Activated CD4-positive, alpha-beta T cell treated with anti-CD3 and anti-CD28 coated beads, Interleukin-2, amount 50 U/mL, for 16 hours (primary cell): ENCODE measurements at regions not wholly inside any gene's neighbourhood (a gene's known extent, or its start where the extent isn't known, plus 50 kb on each side); places are given as distances from the start of the nearest gene placed in this dataset.
"Not testable (repeated sequence)": the region's sequence is repeated elsewhere in the genome, so short reads cannot be mapped to it uniquely, and the experiment has no call there.

Source experiments
- DNase-seq: peaks from one replicate; pipeline ENCODE4 v3.0.0-alpha.2; 2020

- no peak for DNase-seq
Measured at GRCh38 chr19:5257155-5258045, 83.2 kb downstream of the PTPRS start.

- no peak for DNase-seq
Measured at GRCh38 chr19:5255602-5256231, 84.9 kb downstream of the PTPRS start.

GRCh38 chr19:5254944-5255343 is 85.7 kb downstream of the PTPRS start:
- no peak for DNase-seq

GRCh38 chr19:5254543-5254942 is 86.1 kb downstream of the PTPRS start:
- no peak for DNase-seq

- no peak for DNase-seq
Measured at GRCh38 chr19:5253406-5254110, 87.1 kb downstream of the PTPRS start.

- no peak for DNase-seq
Measured at GRCh38 chr19:5251096-5252065, 89.2 kb downstream of the PTPRS start.

GRCh38 chr19:5250127-5250659 is 90.4 kb downstream of the PTPRS start:
- no peak for DNase-seq

- DNase-seq: no peak
Measured at GRCh38 chr19:5249526-5249925, 91.1 kb downstream of the PTPRS start.

- DNase-seq: no peak
Measured at GRCh38 chr19:5247957-5248705, 92.5 kb downstream of the PTPRS start.

GRCh38 chr19:5246554-5247155 is 94.0 kb downstream of the PTPRS start:
- no peak for DNase-seq

- DNase-seq: no peak
Measured at GRCh38 chr19:5245631-5246553, 94.7 kb downstream of the PTPRS start.

GRCh38 chr19:5244351-5244750 is 96.3 kb downstream of the PTPRS start:
- DNase-seq: no peak

GRCh38 chr19:5243878-5244277 is 96.7 kb downstream of the PTPRS start:
- DNase-seq: no peak

- not testable (repeated sequence) for DNase-seq
Measured at GRCh38 chr19:5241896-5242295, 98.7 kb downstream of the PTPRS start.

- no peak for DNase-seq
Measured at GRCh38 chr19:5240011-5240410, 100.6 kb downstream of the PTPRS start.

GRCh38 chr19:5238700-5239099 is 101.9 kb downstream of the PTPRS start:
- no peak for DNase-seq

- no peak for DNase-seq
Measured at GRCh38 chr19:5237939-5238480, 102.6 kb downstream of the PTPRS start.

- DNase-seq: no peak
Measured at GRCh38 chr19:5237190-5237780, 103.3 kb downstream of the PTPRS start.
